IMR-90 (cell line): ENCODE measurements at regions not wholly inside any gene's neighbourhood (a gene's known extent, or its start where the extent isn't known, plus 50 kb on each side); places are given as distances from the start of the nearest gene placed in this dataset.

Source experiments
- ATAC-seq: fragments of 200-7000 bp; cut with Tn5 transposase; 2 replicates; pipeline ENCODE4 v1.9.1; 2020; ENCODE audit warnings: low read depth, mild to moderate bottlenecking, moderate library complexity
- BruUV-seq: library from RNA; stranded (reverse); fragments of 400-500 nt; replicated peaks from 2 replicates; lab custom pipeline; 2021; lab: Mats Ljungman, UMichigan
- CTCF ChIA-PET: fragments of 300-600 bp; formaldehyde crosslinking; extraction: SDS; loops from one replicate; lab custom pipeline; 2021; ENCODE audit warnings: antibody characterized with exemption; lab: Yijun Ruan, JAX
- POLR2A ChIA-PET: fragments of 300-600 bp; sonication (Branson Sonifier 250); formaldehyde crosslinking; loops from one replicate; lab custom pipeline; 2022; ENCODE audit warnings: antibody characterized with exemption; ENCODE audit not compliant: unreplicated experiment; lab: Charles Lee
- DNase-seq: peaks from one replicate; pipeline ENCODE4 v3.0.0; 2013
- H2AFZ ChIP-seq: replicated peaks from 2 replicates; pipeline ENCODE3; 2013; ENCODE audit warnings: low read length, mild to moderate bottlenecking; ENCODE audit not compliant: poor library complexity
- H2AK5ac ChIP-seq: 2 replicates; pipeline ENCODE4 v1.6.1; 2013; ENCODE audit warnings: low read depth, low read length, inconsistent platforms
- H2AK9ac ChIP-seq: replicated peaks from 2 replicates; pipeline ENCODE3; 2013; ENCODE audit warnings: mild to moderate bottlenecking, low read depth, low read length, moderate library complexity; ENCODE audit not compliant: poor library complexity
- H2BK120ac ChIP-seq: 2 replicates; pipeline ENCODE4 v1.6.1; 2013; ENCODE audit warnings: low read depth, low read length, inconsistent platforms
- H2BK15ac ChIP-seq: 3 replicates; pipeline ENCODE4 v1.6.1; 2013; ENCODE audit warnings: low read depth, low read length, inconsistent platforms
- H2BK20ac ChIP-seq: 2 replicates; pipeline ENCODE4 v1.6.1; 2013; ENCODE audit warnings: low read depth, mild to moderate bottlenecking, inconsistent platforms, low read length, moderate library complexity
- H2BK5ac ChIP-seq: 2 replicates; pipeline ENCODE4 v1.6.1; 2013; ENCODE audit warnings: mild to moderate bottlenecking, low read depth, low read length, inconsistent platforms; ENCODE audit not compliant: poor library complexity, severe bottlenecking
- H3K14ac ChIP-seq: replicated peaks from 2 replicates; pipeline ENCODE4 v1.6.1; 2013; ENCODE audit warnings: low read depth, low read length, inconsistent platforms
- H3K18ac ChIP-seq: 2 replicates; pipeline ENCODE4 v1.6.1; 2013; ENCODE audit warnings: low read depth, low read length, control low read depth
- H3K23ac ChIP-seq: 2 replicates; pipeline ENCODE4 v1.6.1; 2013; ENCODE audit warnings: low read depth, low read length, inconsistent platforms
- H3K27ac ChIP-seq: 2 replicates; pipeline ENCODE4 v1.5.1; 2013; ENCODE audit warnings: mild to moderate bottlenecking, control low read depth, low read length; ENCODE audit not compliant: insufficient read depth
- H3K27me3 ChIP-seq: 2 replicates; pipeline ENCODE4 v1.6.1; 2013; ENCODE audit warnings: low read length; ENCODE audit not compliant: control insufficient read depth, insufficient read depth
- H3K36me3 ChIP-seq: 2 replicates; pipeline ENCODE4 v1.6.1; 2013; ENCODE audit warnings: low read length, mixed read lengths; ENCODE audit not compliant: control insufficient read depth, insufficient read depth
- H3K4ac ChIP-seq: 2 replicates; pipeline ENCODE4 v1.6.1; 2013; ENCODE audit warnings: low read depth, low read length, inconsistent platforms
- H3K4me1 ChIP-seq: 2 replicates; pipeline ENCODE4 v1.6.1; 2013; ENCODE audit warnings: low read length, mixed read lengths; ENCODE audit not compliant: control insufficient read depth, insufficient read depth
- H3K4me2 ChIP-seq: 2 replicates; pipeline ENCODE4 v1.6.1; 2013; ENCODE audit warnings: low read depth, mild to moderate bottlenecking, control low read depth, low read length, moderate library complexity
- H3K4me3 ChIP-seq: 2 replicates; pipeline ENCODE4 v1.5.1; 2013; ENCODE audit warnings: low read depth, mild to moderate bottlenecking, control low read depth, low read length, moderate library complexity; ENCODE audit not compliant: insufficient read depth
- H3K56ac ChIP-seq: 2 replicates; pipeline ENCODE4 v1.6.1; 2013; ENCODE audit warnings: low read length, inconsistent platforms; ENCODE audit not compliant: insufficient read depth; ENCODE audit errors: extremely low read depth
- H3K79me1 ChIP-seq, 2 experiments: 2 replicates each; pipeline ENCODE4 v1.6.1; 2013; ENCODE audit warnings: low read length in 2 of 2, inconsistent platforms in 1 of 2, low read depth in 1 of 2
- H3K9ac ChIP-seq: 2 replicates; pipeline ENCODE4 v1.6.1; 2013; ENCODE audit warnings: low read depth, low read length, control low read depth
- H3K9me1 ChIP-seq: 2 replicates; pipeline ENCODE4 v1.6.1; 2013; ENCODE audit warnings: low read length, inconsistent platforms; ENCODE audit not compliant: insufficient read depth
- H3K9me3 ChIP-seq: 2 replicates; pipeline ENCODE4 v1.6.1; 2013; ENCODE audit warnings: low read length; ENCODE audit not compliant: control insufficient read depth, insufficient read depth
- H4K20me1 ChIP-seq: 2 replicates; pipeline ENCODE4 v1.6.1; 2013; ENCODE audit warnings: low read length, inconsistent platforms; ENCODE audit not compliant: insufficient read depth
- H4K5ac ChIP-seq: 2 replicates; pipeline ENCODE4 v1.6.1; 2013; ENCODE audit warnings: mild to moderate bottlenecking, low read depth, low read length, control low read depth
- H4K8ac ChIP-seq, 2 experiments: 2 replicates each; pipeline ENCODE4 v1.6.1; 2013; ENCODE audit warnings: low read depth in 2 of 2, low read length in 2 of 2, control low read depth in 1 of 2, inconsistent platforms in 1 of 2
- H4K91ac ChIP-seq: 2 replicates; pipeline ENCODE4 v1.6.1; 2013; ENCODE audit warnings: low read depth, low read length, inconsistent platforms; ENCODE audit not compliant: insufficient read depth
- CHD1 ChIP-seq: IDR thresholded peaks from 2 replicates; pipeline ENCODE4 v1.6.1; 2012; ENCODE audit warnings: low read depth, low read length, improper control_type of control experiment
- MAFK ChIP-seq: IDR thresholded peaks from 2 replicates; pipeline ENCODE4 v1.6.1; 2012; ENCODE audit warnings: low read depth, low read length, improper control_type of control experiment
- WGBS, 2 experiments: methylation state at CpG; one replicate each; pipeline versions ENCODE4 v1.1.5 to v1.1.7; 2013; ENCODE audit warnings: missing lambda C conversion rate in 2 of 2; ENCODE audit not compliant: insufficient read length in 1 of 2; ENCODE audit errors: extremely low coverage in 2 of 2; 5-methylcytosine and 5-hydroxymethylcytosine counted together
- dilution Hi-C: fragments of 300-500 bp; cut with HindIII; formaldehyde crosslinking; loops from one replicate; pipeline ENCODE4 v1.14.3; 2018; ENCODE audit warnings: low sequenced_read_pairs; ENCODE audit not compliant: unreplicated experiment
- in situ Hi-C: fragments of 300-500 bp; cut with MboI; formaldehyde crosslinking; loops from 3 replicates; pipeline ENCODE4 v1.14.3; 2019; ENCODE audit warnings: low sequenced_read_pairs, inconsistent platforms, mixed read lengths
- intact Hi-C: fragments of 100-400 bp; cut with micrococcal nuclease; formaldehyde crosslinking; loops from 2 replicates; pipeline ENCODE4 v1.10.0; 2022

DNA sequence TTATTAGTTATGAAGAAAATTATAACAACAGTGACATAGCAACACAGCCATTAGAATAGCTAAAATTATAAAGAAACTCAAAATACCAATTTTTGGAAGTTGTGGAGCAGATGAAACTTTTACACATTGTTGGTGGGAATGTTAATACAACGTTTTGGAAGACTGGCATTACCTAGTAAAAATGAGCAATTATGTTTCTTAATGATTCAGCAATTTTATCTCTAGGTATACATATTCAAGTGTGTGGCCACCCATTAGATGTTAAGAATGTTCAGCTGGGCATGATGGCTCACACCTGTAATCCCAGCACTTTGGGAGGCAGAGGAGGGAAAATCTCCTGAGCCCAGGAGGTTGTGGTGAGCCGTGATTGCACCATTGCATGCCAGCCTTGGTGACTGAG, 78.8 kb downstream of the INSIG2 start:
- in situ Hi-C loops, result no loop called here
- CTCF ChIA-PET, result no interaction called here

More for the DNA sequence above, 78.8 kb downstream of the INSIG2 start:
- no peak overlapping the region for H2AFZ ChIP-seq
- ATAC-seq (no peak), DNase-seq (no peak)
- no peak overlapping the region for H3K18ac ChIP-seq
- H3K9me3 ChIP-seq, result no peaks in the 10 kb centered on the region
- no peaks in the 10 kb centered on the region for H3K79me1 ChIP-seq
- H3K56ac ChIP-seq, result no peak overlapping the region
- H2BK20ac ChIP-seq, result no peak overlapping the region
- POLR2A ChIA-PET, result no interaction called here
- H4K5ac ChIP-seq, result no peak overlapping the region
- no peaks in the 10 kb centered on the region for H4K20me1 ChIP-seq
- dilution Hi-C loops (no loop called here), intact Hi-C loops (no loop called here)
- H3K9ac ChIP-seq, result no peak overlapping the region
- no peak overlapping the region for H4K8ac ChIP-seq
- no peak overlapping the region for H2AK9ac ChIP-seq
- H3K9me1 ChIP-seq, result no peaks in the 10 kb centered on the region
- BruUV-seq, result no TSS peak
- H3K27me3 ChIP-seq, result no peaks in the 10 kb centered on the region
- H2BK5ac ChIP-seq, result no peak overlapping the region
- H2AK5ac ChIP-seq, result no peak overlapping the region
- no CpG with 5 or more reads among the region's 2 CpGs for WGBS, 2 experiments
- H3K4me3 ChIP-seq, result no peak overlapping the region
- no peak overlapping the region for H2BK120ac ChIP-seq
- H3K36me3 ChIP-seq, result no peaks in the 10 kb centered on the region
- no peak overlapping the region for H3K23ac ChIP-seq
- no peaks in the 10 kb centered on the region for H3K4me1 ChIP-seq
- H3K27ac ChIP-seq, result no peak overlapping the region
- H3K4ac ChIP-seq, result no peak overlapping the region
- H3K14ac ChIP-seq, result no peak overlapping the region
- no peak overlapping the region for H4K91ac ChIP-seq
- no peak overlapping the region for H3K4me2 ChIP-seq
- TF ChIP-seq CHD1 (no peak), MAFK (peak; percentile 27; the same call in 1 of the 2 replicates)
- no peak overlapping the region for H2BK15ac ChIP-seq
